H1 (cell line): ENCODE measurements at regions not wholly inside any gene's neighbourhood (a gene's known extent, or its start where the extent isn't known, plus 50 kb on each side); places are given as distances from the start of the nearest gene placed in this dataset.

Source experiments
- CTCF ChIA-PET: fragments of 300-600 bp; sonication (Branson Sonifier 250); formaldehyde crosslinking; loops from one replicate; lab custom pipeline; 2021; ENCODE audit not compliant: partially characterized antibody; lab: Charles Lee
- POLR2A ChIA-PET: fragments of 300-600 bp; sonication (Branson Sonifier 250); formaldehyde crosslinking; loops from one replicate; lab custom pipeline; 2021; ENCODE audit warnings: inconsistent platforms; ENCODE audit not compliant: partially characterized antibody; lab: Charles Lee
- DNase-seq, 2 experiments: peaks; one replicate each; pipeline versions ENCODE4 v3.0.0 to v3.0.0-alpha.2; 2010 to 2022; ENCODE audit warnings: low spot score in 2 of 2, low read depth in 1 of 2, mixed read lengths in 1 of 2
- FAIRE-seq: peaks from 2 replicates; lab custom pipeline; 2011; peaks lifted over from hg19 to GRCh38; lab: Jason Lieb, UNC
- H2AFZ ChIP-seq: 2 replicates; pipeline ENCODE4 v1.8.1; 2012; ENCODE audit warnings: low read length, inconsistent platforms
- H2AK5ac ChIP-seq: 2 replicates; pipeline ENCODE4 v1.6.1; 2013; ENCODE audit warnings: low read depth, low read length
- H2BK120ac ChIP-seq: replicated peaks from 2 replicates; pipeline ENCODE3; 2013; ENCODE audit warnings: low read depth, low read length, inconsistent platforms
- H2BK12ac ChIP-seq: 2 replicates; pipeline ENCODE4 v1.6.1; 2013; ENCODE audit warnings: low read depth, low read length
- H2BK15ac ChIP-seq: 2 replicates; pipeline ENCODE4 v1.6.1; 2013; ENCODE audit warnings: low read length
- H2BK20ac ChIP-seq: 2 replicates; pipeline ENCODE4 v1.6.1; 2013; ENCODE audit warnings: low read length
- H2BK5ac ChIP-seq: 2 replicates; pipeline ENCODE4 v1.6.1; 2013; ENCODE audit warnings: low read depth, low read length
- H3K14ac ChIP-seq: 2 replicates; pipeline ENCODE4 v1.6.1; 2013; ENCODE audit warnings: inconsistent platforms; ENCODE audit not compliant: insufficient read length
- H3K18ac ChIP-seq: 2 replicates; pipeline ENCODE4 v1.6.1; 2013; ENCODE audit warnings: low read length; ENCODE audit errors: extremely low read depth
- H3K23ac ChIP-seq: 2 replicates; pipeline ENCODE4 v1.6.1; 2013; ENCODE audit warnings: inconsistent platforms; ENCODE audit not compliant: insufficient read length
- H3K23me2 ChIP-seq: 2 replicates; pipeline ENCODE4 v1.6.1; 2013; ENCODE audit warnings: low read depth, low read length
- H3K27ac ChIP-seq: 2 replicates; pipeline ENCODE4 v1.6.1; 2011; ENCODE audit warnings: low read depth, low read length, inconsistent platforms
- H3K27me3 ChIP-seq, 4 experiments: replicated peaks in 1 of 4; 1 replicate in 1 of 4; 2 replicates in 3 of 4; pipeline versions ENCODE4 v1.6.1 to v1.8.1; 2011 to 2013; ENCODE audit warnings: low read length in 3 of 4, mild to moderate bottlenecking in 3 of 4, inconsistent platforms in 2 of 4, mixed read lengths in 2 of 4, moderate library complexity in 1 of 4; ENCODE audit not compliant: control insufficient read depth in 3 of 4, insufficient read depth in 3 of 4; ENCODE audit errors: extremely low read depth in 1 of 4
- H3K36me3 ChIP-seq, 4 experiments: 2 replicates each; pipeline versions ENCODE4 v1.6.1 to v1.8.1; 2011 to 2013; ENCODE audit warnings: mild to moderate bottlenecking in 4 of 4, low read length in 3 of 4, moderate library complexity in 2 of 4, control low read depth in 1 of 4, inconsistent platforms in 1 of 4; ENCODE audit not compliant: insufficient read depth in 4 of 4, control insufficient read depth in 2 of 4
- H3K4ac ChIP-seq: replicated peaks from 2 replicates; pipeline ENCODE3; 2013; ENCODE audit warnings: low read length, low read depth, mixed read lengths, inconsistent platforms; ENCODE audit not compliant: insufficient read length
- H3K4me1 ChIP-seq, 4 experiments: replicated peaks in 1 of 4; 1 replicate in 1 of 4; 2 replicates in 3 of 4; pipeline versions ENCODE4 v1.6.1 to v1.8.1; 2011 to 2013; ENCODE audit warnings: low read length in 3 of 4, inconsistent platforms in 2 of 4, mixed read lengths in 1 of 4; ENCODE audit not compliant: insufficient read depth in 4 of 4, control insufficient read depth in 3 of 4
- H3K4me2 ChIP-seq, 2 experiments: 2 replicates each; pipeline versions ENCODE4 v1.6.1 to v1.8.1; 2011 to 2013; ENCODE audit warnings: low read depth in 2 of 2, low read length in 2 of 2, control low read depth in 1 of 2, inconsistent platforms in 1 of 2, mild to moderate bottlenecking in 1 of 2; ENCODE audit not compliant: insufficient read depth in 1 of 2
- H3K4me3 ChIP-seq, 4 experiments: fragments of 200-600, 300-600 bp in 1 of 4; sonication (generic), shearing (Covaris generic), sonication (Bioruptor Twin) in 1 of 4; 2 replicates each; pipeline versions ENCODE4 v1.5.1 to v1.8.1; 2011 to 2016; ENCODE audit warnings: low read length in 4 of 4, low read depth in 3 of 4, control low read depth in 2 of 4, inconsistent platforms in 2 of 4, mild to moderate bottlenecking in 2 of 4, mixed read lengths in 1 of 4, moderate library complexity in 1 of 4; ENCODE audit not compliant: insufficient read depth in 2 of 4; ENCODE audit errors: extremely low read depth in 1 of 4
- H3K56ac ChIP-seq: replicated peaks from 2 replicates; pipeline ENCODE3; 2013; ENCODE audit warnings: low read depth, mild to moderate bottlenecking, mixed read lengths, low read length, inconsistent platforms; ENCODE audit not compliant: insufficient read length
- H3K79me1 ChIP-seq: 2 replicates; pipeline ENCODE4 v1.6.1; 2013; ENCODE audit warnings: low read depth, low read length, control low read depth
- H3K79me2 ChIP-seq, 2 experiments: 2 replicates each; pipeline versions ENCODE4 v1.6.1 to v1.8.1; 2012 to 2013; ENCODE audit warnings: low read length in 2 of 2, mild to moderate bottlenecking in 2 of 2, inconsistent platforms in 1 of 2; ENCODE audit not compliant: insufficient read depth in 2 of 2, control insufficient read depth in 1 of 2
- H3K9ac ChIP-seq, 4 experiments: replicated peaks in 1 of 4; 1 replicate in 1 of 4; 2 replicates in 3 of 4; pipeline versions ENCODE4 v1.6.1 to v1.8.1; 2011 to 2013; ENCODE audit warnings: low read depth in 3 of 4, low read length in 3 of 4, control low read depth in 2 of 4, mild to moderate bottlenecking in 2 of 4, moderate library complexity in 2 of 4, inconsistent platforms in 1 of 4; ENCODE audit errors: extremely low read depth in 1 of 4
- H3K9me3 ChIP-seq, 2 experiments: 2 replicates each; pipeline versions ENCODE4 v1.6.1 to v1.8.1; 2012 to 2013; ENCODE audit warnings: mild to moderate bottlenecking in 2 of 2, moderate library complexity in 2 of 2, control low read depth in 1 of 2, inconsistent platforms in 1 of 2, low read depth in 1 of 2, low read length in 1 of 2, mixed read lengths in 1 of 2; ENCODE audit not compliant: insufficient read depth in 2 of 2
- H4K20me1 ChIP-seq, 2 experiments: replicated peaks in 1 of 2; 2 replicates each; pipeline versions ENCODE3 to v1.8.1; 2011 to 2013; ENCODE audit warnings: inconsistent platforms in 2 of 2, low read length in 2 of 2, mild to moderate bottlenecking in 1 of 2; ENCODE audit not compliant: insufficient read depth in 2 of 2, control insufficient read depth in 1 of 2
- H4K5ac ChIP-seq: 2 replicates; pipeline ENCODE4 v1.6.1; 2013; ENCODE audit warnings: low read length, low read depth, mixed read lengths, inconsistent platforms; ENCODE audit not compliant: insufficient read length
- H4K8ac ChIP-seq: 2 replicates; pipeline ENCODE4 v1.8.0; 2013; ENCODE audit warnings: mild to moderate bottlenecking, moderate library complexity, low read length, inconsistent platforms; ENCODE audit not compliant: insufficient read depth; ENCODE audit errors: extremely low read depth
- H4K91ac ChIP-seq: replicated peaks from 2 replicates; pipeline ENCODE3; 2013; ENCODE audit warnings: low read length, mixed read lengths, inconsistent platforms; ENCODE audit not compliant: insufficient read length
- CHD2 ChIP-seq: IDR thresholded peaks from 2 replicates; pipeline ENCODE4 v1.6.1; 2012; ENCODE audit warnings: low read length, improper control_type of control experiment
- CTCF ChIP-seq, 3 experiments: IDR thresholded peaks; 1 replicate in 2 of 3; 2 replicates in 1 of 3; pipeline versions ENCODE4 v1.5.1 to v1.6.1; 2011; ENCODE audit warnings: low read length in 3 of 3, mild to moderate bottlenecking in 3 of 3, inconsistent platforms in 2 of 3, low read depth in 1 of 3, moderate library complexity in 1 of 3; ENCODE audit not compliant: insufficient read depth in 1 of 3; ENCODE audit errors: control extremely low read depth in 1 of 3
- E2F6 ChIP-seq: IDR thresholded peaks from 2 replicates; pipeline ENCODE4 v1.6.1; 2012; ENCODE audit warnings: inconsistent platforms
- FOSL1 ChIP-seq: IDR thresholded peaks from 2 replicates; pipeline ENCODE4 v1.6.1; 2011; ENCODE audit warnings: mild to moderate bottlenecking, low read depth, low read length, moderate library complexity; ENCODE audit not compliant: insufficient read depth
- JUND ChIP-seq: IDR thresholded peaks from 2 replicates; pipeline ENCODE4 v1.6.1; 2011; ENCODE audit warnings: mild to moderate bottlenecking, improper control_type of control experiment, low read length
- MAFK ChIP-seq: IDR thresholded peaks from 2 replicates; pipeline ENCODE4 v1.6.1; 2012; ENCODE audit warnings: low read depth, mild to moderate bottlenecking, improper control_type of control experiment, low read length
- MAX ChIP-seq: IDR thresholded peaks from 2 replicates; pipeline ENCODE4 v1.6.1; 2012; ENCODE audit warnings: inconsistent platforms
- RFX5 ChIP-seq: IDR thresholded peaks from 2 replicates; pipeline ENCODE4 v1.6.1; 2011; ENCODE audit warnings: low read depth, low read length, improper control_type of control experiment, borderline replicate concordance
- TAF7 ChIP-seq: optimal IDR thresholded peaks from 2 replicates; pipeline ENCODE3; 2011; ENCODE audit warnings: low read depth, mild to moderate bottlenecking, inconsistent platforms, low read length, moderate library complexity, borderline replicate concordance
- TCF12 ChIP-seq: IDR thresholded peaks from 2 replicates; pipeline ENCODE4 v1.6.1; 2011; ENCODE audit warnings: low read depth, mild to moderate bottlenecking, low read length
- USF2 ChIP-seq: IDR thresholded peaks from 2 replicates; pipeline ENCODE4 v1.6.1; 2011; ENCODE audit warnings: low read length, improper control_type of control experiment
- WGBS, 2 experiments: shearing (Covaris generic) in 1 of 2; methylation state at CpG; one replicate each; pipeline versions ENCODE4 v1.1.6 to v1.1.7; 2013 to 2015; ENCODE audit warnings: low lambda C conversion rate in 2 of 2, mixed read lengths in 2 of 2, inconsistent platforms in 1 of 2, low coverage in 1 of 2, missing lambda C conversion rate in 1 of 2; ENCODE audit not compliant: insufficient replicate concordance in 2 of 2, insufficient coverage in 1 of 2, insufficient read length in 1 of 2; ENCODE audit errors: extremely low coverage in 1 of 2, missing lambda C conversion rate in 1 of 2; 5-methylcytosine and 5-hydroxymethylcytosine counted together

GRCh38 chrY:7815285-7815684 is 903.7 kb upstream of the AMELY start:
- ChIA-PET POLR2A (no interaction called here), CTCF (no interaction called here)
- DNase-seq (no peak), FAIRE-seq (no peak)
- no peaks in the 10 kb centered on the region for H3K9me3 ChIP-seq
- H3K23me2 ChIP-seq = no peaks in the 10 kb centered on the region
- no peak overlapping the region for H2BK20ac ChIP-seq
- no peak overlapping the region for H3K9ac ChIP-seq
- no peak overlapping the region for H2BK15ac ChIP-seq
- no peak overlapping the region for H2AK5ac ChIP-seq
- no peak overlapping the region for H3K18ac ChIP-seq
- H2BK120ac ChIP-seq = no peak overlapping the region
- no peak overlapping the region for H4K91ac ChIP-seq
- no peaks in the 10 kb centered on the region for H3K27me3 ChIP-seq
- H3K27ac ChIP-seq = no peak overlapping the region
- H3K4me2 ChIP-seq = no peak overlapping the region
- no peaks in the 10 kb centered on the region for H3K79me2 ChIP-seq
- H2BK5ac ChIP-seq = no peak overlapping the region
- H3K79me1 ChIP-seq = no peaks in the 10 kb centered on the region
- no peaks in the 10 kb centered on the region for H3K36me3 ChIP-seq
- no peaks in the 10 kb centered on the region for H3K4me1 ChIP-seq
- no peak overlapping the region for H2AFZ ChIP-seq
- H3K4me3 ChIP-seq = no peak overlapping the region
- H4K8ac ChIP-seq = no peak overlapping the region
- no peak overlapping the region for H3K4ac ChIP-seq
- H3K23ac ChIP-seq = no peak overlapping the region
- 86% methylated on average over 1 of the region's 1 CpG; no CpG with 5 or more reads in 1 of the 2 experiments for WGBS, 2 experiments
- no peak overlapping the region for H2BK12ac ChIP-seq
- no peaks in the 10 kb centered on the region for H4K20me1 ChIP-seq
- H3K14ac ChIP-seq = no peak overlapping the region
- no peak overlapping the region for H4K5ac ChIP-seq
- H3K56ac ChIP-seq = no peak overlapping the region
- TF ChIP-seq CTCF (IDR thresholded peaks at IDR 0.05; ENCODE audit: control extremely low read depth in 1 of 3, insufficient read depth in 1 of 3, low read depth in 1 of 3, low read length in 3 of 3) = no peak
- TF ChIP-seq CHD2 = no peak
- TF ChIP-seq MAFK = no peak
- TF ChIP-seq TAF7 = no peak
- TF ChIP-seq FOSL1 = no peak
- TF ChIP-seq USF2 = no peak
- no peak for TF ChIP-seq JUND
- no peak for TF ChIP-seq RFX5
- TF ChIP-seq E2F6 = no peak
- TF ChIP-seq TCF12 = no peak
- TF ChIP-seq MAX = no peak
